Heart left ventricle (tissue), 16 donors: ENCODE measurements at regions not wholly inside any gene's neighbourhood (a gene's known extent, or its start where the extent isn't known, plus 50 kb on each side); places are given as distances from the start of the nearest gene placed in this dataset.
A peak's percentile ranks its signal among the peaks of the same experiment; 100 is the strongest.

Source experiments
- ATAC-seq, 4 donors: fragments of 200-7000 bp; cut with Tn5 transposase; one replicate each; pipeline ENCODE4 v1.9.1; 2020 to 2022; ENCODE audit warnings: moderate library complexity in 4 of 4, mild to moderate bottlenecking in 3 of 4, moderate number of reproducible peaks in 1 of 4
- DNase-seq, 5 donors: peaks; one replicate each; pipeline ENCODE4 v3.0.0-alpha.2; 2020
- H3K27ac ChIP-seq, 12 donors: fragments of 200-600 bp; sonication (generic) in 4 of 12; one replicate each; pipeline versions ENCODE4 v1.5.0 to v1.8.0; 2016 to 2022; ENCODE audit warnings: mild to moderate bottlenecking in 2 of 12
- H3K27me3 ChIP-seq, 9 donors: fragments of 200-600 bp; sonication (generic) in 2 of 9; one replicate each; pipeline versions ENCODE4 v1.5.1 to v1.8.0; 2016 to 2022; ENCODE audit warnings: mild to moderate bottlenecking in 3 of 9
- H3K36me3 ChIP-seq, 9 donors: fragments of 200-600 bp; sonication (generic) in 2 of 9; one replicate each; pipeline versions ENCODE4 v1.5.0 to v1.8.0; 2018 to 2022; ENCODE audit warnings: mild to moderate bottlenecking in 2 of 9
- H3K4me1 ChIP-seq, 12 donors: fragments of 200-600 bp; sonication (generic) in 4 of 12; one replicate each; pipeline versions ENCODE4 v1.5.0 to v1.8.0; 2016 to 2022; ENCODE audit warnings: mild to moderate bottlenecking in 3 of 12
- H3K4me3 ChIP-seq, 12 donors: fragments of 200-600 bp; sonication (generic) in 4 of 12; one replicate each; pipeline versions ENCODE4 v1.5.0 to v1.8.0; 2017 to 2022; ENCODE audit warnings: mild to moderate bottlenecking in 9 of 12, moderate library complexity in 4 of 12
- H3K9me3 ChIP-seq, 12 donors: fragments of 200-600 bp; sonication (generic) in 4 of 12; one replicate each; pipeline versions ENCODE4 v1.5.0 to v1.8.0; 2016 to 2022; ENCODE audit warnings: mild to moderate bottlenecking in 1 of 12
- CTCF ChIP-seq, 12 donors: fragments of 200-600 bp; sonication (generic) in 4 of 12; IDR thresholded peaks; one replicate each; pipeline versions ENCODE4 v1.5.0 to v1.8.0; 2018 to 2022; ENCODE audit warnings: antibody characterized with exemption in 12 of 12, mild to moderate bottlenecking in 5 of 12
- POLR2A ChIP-seq, 2 donors: fragments of 450-650 bp; IDR thresholded peaks; one replicate each; pipeline ENCODE4 v1.6.1; 2017; ENCODE audit warnings: antibody characterized with exemption in 2 of 2, mild to moderate bottlenecking in 2 of 2, moderate library complexity in 2 of 2
- WGBS, 4 donors: extraction: QIAGEN DNeasy Blood & Tissue Kit in 2 of 4; methylation state at CpG; one replicate each; pipeline versions ENCODE4 v1.1.5 to v1.1.7; 2013 to 2018; 5-methylcytosine and 5-hydroxymethylcytosine counted together
- intact Hi-C, 10 donors: fragments of 100-400 bp; cut with DNase I; formaldehyde crosslinking; loops; one replicate each; pipeline versions ENCODE4 v1.11.1 to v1.14.2; 2022
- donor health status: ischemic (EF 13 %, LVEDD 7.1; RV severe dilation, severe dysfunction).
- donor health status: healthy with polysubstance abuse.
- donor health status: DM: no; HTN: yes; CAD: no.
- donor health status: DM: no; HTN: no; CAD: no.
- donor health status: ischemic (EF 25% LVEDD 6.9; RV normal size, moderate dysfunction).
- donor health status: ischemic (EF 25% LVEDD 5.7; RV mildly dilated, moderate dysfunction).
- donor health status: healthy.
- donor health status: DM: yes; HTN: yes; CAD: no.
- donor health status: ischemic (EF 35%, LVEDD 5.7; RV mildly dilated, moderate dysfunction).
- donor health status: nonischemic (EF 11% LVEDD 7.7; RV severe dilation, severe dysfunction).
- donor health status: DM: yes; HTN: yes; CAD: no.
- donor health status: PGD.
- donor health status: ischemic (EF 29% LVEDD 5.4; RV normal size, mild dysfunction).
- donor health status: nonischemic (EF 23%, LVEDD 6.1; RV moderate dilation, normal function).

GRCh38 chr10:78188446-78188845 is 154.8 kb downstream of the RPS24 start:
- no peak overlapping the region for H3K4me3 ChIP-seq
- peaks cover 0 to 10% (median 6%) of the 10 kb centered on the region in 12 donors for H3K9me3 ChIP-seq
- H3K4me1 ChIP-seq = peaks cover 0 to 21% (median 7%) of the 10 kb centered on the region in 12 donors
- DNase-seq = peak in 2 of 5 donors; percentile 29 to 40
- no peaks in the 10 kb centered on the region for H3K36me3 ChIP-seq
- no peak overlapping the region for H3K27ac ChIP-seq
- H3K27me3 ChIP-seq = no peaks in the 10 kb centered on the region
- no peak for ATAC-seq
- intact Hi-C loops = no loop called here
- 54 to 75% (median 68%) methylated on average over 4 of the region's 4 CpGs for WGBS, 4 donors
- TF ChIP-seq POLR2A (IDR thresholded peaks at IDR 0.05) = no peak
- TF ChIP-seq CTCF (IDR thresholded peaks at IDR 0.05) = no peak

- intact Hi-C loops = no loop called here
- DNase-seq (no peak), ATAC-seq (peak in 1 of 4 donors; percentile 26)
- H3K9me3 ChIP-seq = peaks cover 0 to 16% (median 8%) of the 10 kb centered on the region in 12 donors
- H3K27me3 ChIP-seq = no peaks in the 10 kb centered on the region
- H3K27ac ChIP-seq = no peak overlapping the region
- H3K4me1 ChIP-seq = peaks cover 0 to 15% (median 4%) of the 10 kb centered on the region in 12 donors
- no peaks in the 10 kb centered on the region for H3K36me3 ChIP-seq
- H3K4me3 ChIP-seq = no peak overlapping the region
- no peak for TF ChIP-seq CTCF (IDR thresholded peaks at IDR 0.05)
- no peak for TF ChIP-seq POLR2A (IDR thresholded peaks at IDR 0.05)
- 82 to 88% (median 85%) methylated on average over 10 of the region's 10 CpGs for WGBS, 4 donors
Observed at GRCh38 chr10:78190051-78190825, 156.6 kb downstream of the RPS24 start.

GRCh38 chr10:78191301-78191700 is 157.6 kb downstream of the RPS24 start:
- 90 to 94% (median 93%) methylated on average over 3 of the region's 3 CpGs for WGBS, 4 donors
- no peak for DNase-seq
- peaks cover 0 to 16% (median 8%) of the 10 kb centered on the region in 12 donors for H3K9me3 ChIP-seq
- H3K27me3 ChIP-seq = no peaks in the 10 kb centered on the region
- H3K4me1 ChIP-seq = peaks cover 0 to 6% (median 0%) of the 10 kb centered on the region in 12 donors
- ATAC-seq = no peak
- TF ChIP-seq POLR2A (IDR thresholded peaks at IDR 0.05) (no peak), CTCF (IDR thresholded peaks at IDR 0.05) (no peak)
- no peak overlapping the region for H3K4me3 ChIP-seq
- no peak overlapping the region for H3K27ac ChIP-seq
- intact Hi-C loops = no loop called here
- no peaks in the 10 kb centered on the region for H3K36me3 ChIP-seq

- H3K9me3 ChIP-seq = peaks cover 0 to 16% (median 8%) of the 10 kb centered on the region in 12 donors
- H3K27me3 ChIP-seq = no peaks in the 10 kb centered on the region
- H3K36me3 ChIP-seq = no peaks in the 10 kb centered on the region
- WGBS, 4 donors = 93 to 100% (median 98%) methylated on average over 1 of the region's 1 CpG
- no peak for DNase-seq
- peaks cover 0 to 6% (median 0%) of the 10 kb centered on the region in 12 donors for H3K4me1 ChIP-seq
- intact Hi-C loops = no loop called here
- ATAC-seq = no peak
- no peak overlapping the region for H3K4me3 ChIP-seq
- H3K27ac ChIP-seq = no peak overlapping the region
- no peak for TF ChIP-seq CTCF (IDR thresholded peaks at IDR 0.05)
- no peak for TF ChIP-seq POLR2A (IDR thresholded peaks at IDR 0.05)
Observed at GRCh38 chr10:78193189-78193588, 159.5 kb downstream of the RPS24 start.
